ENCODE measurements at regions not wholly inside any gene's neighbourhood (a gene's known extent, or its start where the extent isn't known, plus 50 kb on each side); places are given as distances from the start of the nearest gene placed in this dataset.

- H3K27me3 Mint-ChIP-seq (ENCODE audit: insufficient read depth, unreplicated experiment), result peaks cover 84% of the 10 kb centered on the region
- no peaks in the 10 kb centered on the region for H3K36me3 Mint-ChIP-seq (ENCODE audit: insufficient read depth, unreplicated experiment)
- H3K4me1 Mint-ChIP-seq (ENCODE audit: insufficient read depth, unreplicated experiment), result no peaks in the 10 kb centered on the region
- H3K9me3 Mint-ChIP-seq (ENCODE audit: unreplicated experiment), result no peaks in the 10 kb centered on the region
- ChIA-PET CTCF (no interaction called here), POLR2A (no interaction called here)
- DNase-seq (ENCODE audit: unreplicated experiment), result no peak
- BruUV-seq (replicated peaks), result no TSS peak
- intact Hi-C loops (cut with micrococcal nuclease), result no loop called here
- no peak overlapping the region for H3K4me3 Mint-ChIP-seq (ENCODE audit: unreplicated experiment)
- no peak overlapping the region for H3K27ac Mint-ChIP-seq (ENCODE audit: low read depth, unreplicated experiment)
- no peak for TF ChIP-seq CTCF (IDR thresholded peaks at IDR 0.05; ENCODE audit: unreplicated experiment)
Observed at GRCh38 chr3:148054999-148055398, 642.7 kb upstream of the AGTR1 start.

DNA sequence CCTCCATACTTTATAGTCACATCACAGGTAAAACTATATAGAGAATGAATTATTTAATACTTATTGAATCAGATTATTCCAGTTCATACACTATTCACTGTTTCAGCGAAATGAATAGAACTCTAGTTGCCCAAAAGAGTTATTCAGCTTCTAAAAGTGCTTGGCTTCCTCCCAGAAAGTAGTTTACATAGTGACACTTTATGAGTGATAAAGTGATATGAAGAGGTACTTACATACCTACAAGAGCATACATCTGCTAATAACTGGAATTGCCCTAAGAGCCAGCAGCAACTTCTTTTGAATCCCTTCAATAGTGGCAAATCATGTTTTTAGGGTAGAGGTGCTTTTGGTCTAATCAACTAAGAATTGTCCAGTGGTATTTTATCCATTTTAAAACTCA lies 635.1 kb upstream of the AGTR1 start:
- POLR2A ChIA-PET, result interaction anchor here (0.5 kb wide), 1 partner anchor 910 kb away, joined by 4 read pairs; no protein-coding TSS in a partner anchor
- Mint-ChIP-seq H3K27me3 (ENCODE audit: insufficient read depth, unreplicated experiment) (peaks cover 57% of the 10 kb centered on the region), H3K9me3 (ENCODE audit: unreplicated experiment) (no peaks in the 10 kb centered on the region), H3K4me1 (ENCODE audit: insufficient read depth, unreplicated experiment) (no peaks in the 10 kb centered on the region), H3K36me3 (ENCODE audit: insufficient read depth, unreplicated experiment) (no peaks in the 10 kb centered on the region), H3K27ac (ENCODE audit: low read depth, unreplicated experiment) (no peak overlapping the region), H3K4me3 (ENCODE audit: unreplicated experiment) (no peak overlapping the region)
- intact Hi-C loops (cut with micrococcal nuclease), result no loop called here
- CTCF ChIA-PET, result interaction anchor here (0.6 kb wide), 1 partner anchor 129 kb away, joined by 3 read pairs; no protein-coding TSS in a partner anchor
- BruUV-seq (replicated peaks), result no TSS peak
- no peak for DNase-seq (ENCODE audit: unreplicated experiment)
- no peak for TF ChIP-seq CTCF (IDR thresholded peaks at IDR 0.05; ENCODE audit: unreplicated experiment)

DNA sequence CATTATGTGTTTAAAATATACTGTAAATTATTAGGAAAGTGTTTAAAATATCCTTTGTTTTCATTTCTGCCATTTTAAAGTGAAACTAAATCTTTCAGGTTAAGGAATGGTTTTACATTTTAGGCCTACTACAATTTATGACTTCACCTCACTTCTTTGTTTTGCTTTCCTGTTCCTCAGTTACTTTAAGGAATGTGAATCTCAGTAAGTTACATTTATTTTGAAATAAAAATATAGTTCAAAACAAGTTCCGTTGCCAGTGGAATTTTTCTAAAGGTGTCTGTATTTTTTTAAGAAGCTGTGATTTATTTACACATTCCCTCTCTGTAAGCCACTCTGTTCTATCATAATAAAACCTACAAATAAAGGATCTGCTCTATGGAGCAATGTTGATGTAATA lies 630.9 kb upstream of the AGTR1 start:
- Mint-ChIP-seq H3K27ac (ENCODE audit: low read depth, unreplicated experiment) (no peak overlapping the region), H3K4me3 (ENCODE audit: unreplicated experiment) (no peak overlapping the region), H3K9me3 (ENCODE audit: unreplicated experiment) (no peaks in the 10 kb centered on the region), H3K36me3 (ENCODE audit: insufficient read depth, unreplicated experiment) (no peaks in the 10 kb centered on the region), H3K4me1 (ENCODE audit: insufficient read depth, unreplicated experiment) (no peaks in the 10 kb centered on the region), H3K27me3 (ENCODE audit: insufficient read depth, unreplicated experiment) (peaks cover 37% of the 10 kb centered on the region)
- ChIA-PET CTCF (interaction anchor here (2.6 kb wide), 1 partner anchor 9 kb away, joined by 8 read pairs; no protein-coding TSS in a partner anchor), POLR2A (no interaction called here)
- TF ChIP-seq CTCF (IDR thresholded peaks at IDR 0.05; ENCODE audit: unreplicated experiment), result no peak
- no peak for DNase-seq (ENCODE audit: unreplicated experiment)
- no TSS peak for BruUV-seq (replicated peaks)
- intact Hi-C loops (cut with micrococcal nuclease), result no loop called here

DNA sequence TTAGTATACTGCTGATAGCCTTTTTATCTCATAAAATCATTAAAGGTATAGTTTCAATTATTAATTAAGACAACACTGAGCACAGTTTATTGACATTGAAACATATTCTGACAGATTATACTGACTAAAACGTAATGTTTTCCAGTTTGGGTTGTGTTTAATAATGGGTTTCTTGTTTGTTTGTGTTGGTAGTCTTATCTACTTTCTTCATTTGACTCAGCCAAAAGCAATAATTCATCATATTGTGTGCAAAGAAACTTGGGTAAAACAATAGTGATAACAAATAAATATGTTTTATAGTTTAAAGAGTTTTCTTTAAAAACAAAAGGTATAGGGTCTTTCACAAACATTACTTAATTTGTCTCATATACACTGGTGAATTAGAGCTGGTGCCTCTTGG lies 629.2 kb upstream of the AGTR1 start:
- Mint-ChIP-seq H3K9me3 (ENCODE audit: unreplicated experiment) (no peaks in the 10 kb centered on the region), H3K4me3 (ENCODE audit: unreplicated experiment) (no peak overlapping the region), H3K27ac (ENCODE audit: low read depth, unreplicated experiment) (no peak overlapping the region), H3K36me3 (ENCODE audit: insufficient read depth, unreplicated experiment) (no peaks in the 10 kb centered on the region), H3K27me3 (ENCODE audit: insufficient read depth, unreplicated experiment) (peaks cover 32% of the 10 kb centered on the region), H3K4me1 (ENCODE audit: insufficient read depth, unreplicated experiment) (no peaks in the 10 kb centered on the region)
- TF ChIP-seq CTCF (IDR thresholded peaks at IDR 0.05; ENCODE audit: unreplicated experiment), result no peak
- POLR2A ChIA-PET, result no interaction called here
- intact Hi-C loops (cut with micrococcal nuclease), result no loop called here
- no peak for DNase-seq (ENCODE audit: unreplicated experiment)
- no TSS peak for BruUV-seq (replicated peaks)
- CTCF ChIA-PET, result no interaction called here
